HEK293T (cell line): ENCODE measurements at regions not wholly inside any gene's neighbourhood (a gene's known extent, or its start where the extent isn't known, plus 50 kb on each side); places are given as distances from the start of the nearest gene placed in this dataset.

Source experiments
- BHLHE40 ChIP-seq: fragments of 450-650 bp; IDR thresholded peaks from 2 replicates; pipeline ENCODE4 v1.6.1; 2016; ENCODE audit warnings: mild to moderate bottlenecking, moderate library complexity, borderline replicate concordance
- FOXA1 ChIP-seq: fragments of 450-650 bp; IDR thresholded peaks from 2 replicates; pipeline ENCODE4 v1.6.1; 2016; ENCODE audit warnings: mild to moderate bottlenecking
- FOXM1 ChIP-seq: fragments of 450-650 bp; IDR thresholded peaks from 2 replicates; pipeline ENCODE4 v1.6.1; 2017; ENCODE audit warnings: mild to moderate bottlenecking, borderline replicate concordance

GRCh38 chr12:58463051-58463450 is 457.3 kb downstream of the LRIG3 start:
- no peak for TF ChIP-seq FOXA1
- no peak for TF ChIP-seq FOXM1
- no peak for TF ChIP-seq BHLHE40
